H9 (cell line): ENCODE measurements at regions not wholly inside any gene's neighbourhood (a gene's known extent, or its start where the extent isn't known, plus 50 kb on each side); places are given as distances from the start of the nearest gene placed in this dataset.
"Not testable (repeated sequence)": the region's sequence is repeated elsewhere in the genome, so short reads cannot be mapped to it uniquely, and the experiment has no call there.

ENCODE experiments used
- DNase-seq: peaks from one replicate; pipeline ENCODE4 v3.0.0-alpha.2; 2017
- H2AFZ ChIP-seq: one replicate; pipeline ENCODE4 v1.6.1; 2013; ENCODE audit warnings: mild to moderate bottlenecking, low read length, control low read depth, moderate library complexity
- H2AK5ac ChIP-seq: 2 replicates; pipeline ENCODE4 v1.6.1; 2013; ENCODE audit warnings: low read length, control low read depth, mixed read lengths; ENCODE audit not compliant: insufficient read length
- H2BK120ac ChIP-seq: one replicate; pipeline ENCODE4 v1.6.1; 2013; ENCODE audit warnings: low read depth, mild to moderate bottlenecking, low read length, control low read depth, inconsistent platforms; ENCODE audit not compliant: poor library complexity, severe bottlenecking
- H2BK12ac ChIP-seq: 2 replicates; pipeline ENCODE4 v1.6.1; 2013; ENCODE audit warnings: low read length, control low read depth, mixed read lengths, low read depth; ENCODE audit not compliant: insufficient read length
- H2BK15ac ChIP-seq: 2 replicates; pipeline ENCODE4 v1.6.1; 2013; ENCODE audit warnings: low read depth, low read length, control low read depth
- H2BK20ac ChIP-seq: one replicate; pipeline ENCODE4 v1.6.1; 2013; ENCODE audit warnings: low read depth, mild to moderate bottlenecking, low read length, control low read depth, inconsistent platforms; ENCODE audit not compliant: poor library complexity, severe bottlenecking
- H2BK5ac ChIP-seq: 2 replicates; pipeline ENCODE4 v1.6.1; 2013; ENCODE audit warnings: low read length, control low read depth, mixed read lengths; ENCODE audit not compliant: insufficient read length
- H3K14ac ChIP-seq: 2 replicates; pipeline ENCODE4 v1.6.1; 2013; ENCODE audit warnings: low read length, control low read depth; ENCODE audit not compliant: insufficient read depth
- H3K18ac ChIP-seq: 2 replicates; pipeline ENCODE4 v1.6.1; 2013; ENCODE audit warnings: low read depth, mild to moderate bottlenecking, mixed read lengths, low read length, control low read depth; ENCODE audit not compliant: insufficient read length
- H3K23ac ChIP-seq: 2 replicates; pipeline ENCODE4 v1.6.1; 2013; ENCODE audit warnings: low read length, control low read depth, mixed read lengths, low read depth; ENCODE audit not compliant: insufficient read length
- H3K23me2 ChIP-seq: 2 replicates; pipeline ENCODE4 v1.6.1; 2013; ENCODE audit warnings: low read depth, mild to moderate bottlenecking, mixed read lengths, low read length, control low read depth; ENCODE audit not compliant: insufficient read length, poor library complexity, severe bottlenecking
- H3K27ac ChIP-seq: 2 replicates; pipeline ENCODE4 v1.5.1; 2013; ENCODE audit warnings: low read length, control low read depth, mixed read lengths, low read depth; ENCODE audit not compliant: insufficient read length
- H3K27me3 ChIP-seq: 2 replicates; pipeline ENCODE4 v1.6.1; 2013; ENCODE audit warnings: low read length, control low read depth, inconsistent platforms; ENCODE audit not compliant: insufficient read depth
- H3K4ac ChIP-seq: 2 replicates; pipeline ENCODE4 v1.6.1; 2013; ENCODE audit warnings: low read depth, mild to moderate bottlenecking, control low read depth, inconsistent platforms, low read length, moderate library complexity
- H3K4me1 ChIP-seq: 2 replicates; pipeline ENCODE4 v1.6.1; 2013; ENCODE audit warnings: low read length, control low read depth, inconsistent platforms; ENCODE audit not compliant: insufficient read depth
- H3K4me2 ChIP-seq: 2 replicates; pipeline ENCODE4 v1.6.1; 2013; ENCODE audit warnings: low read length, control low read depth, mixed read lengths; ENCODE audit not compliant: insufficient read length, insufficient read depth
- H3K56ac ChIP-seq: 2 replicates; pipeline ENCODE4 v1.6.1; 2013; ENCODE audit warnings: low read depth, mild to moderate bottlenecking, mixed read lengths, low read length, control low read depth; ENCODE audit not compliant: insufficient read length
- H3K79me1 ChIP-seq: 2 replicates; pipeline ENCODE4 v1.6.1; 2013; ENCODE audit warnings: low read depth, mild to moderate bottlenecking, moderate library complexity, low read length, control low read depth, inconsistent platforms; ENCODE audit not compliant: insufficient read depth, poor library complexity, severe bottlenecking
- H3K79me2 ChIP-seq: 2 replicates; pipeline ENCODE4 v1.6.1; 2013; ENCODE audit warnings: low read length, control low read depth, inconsistent platforms; ENCODE audit not compliant: insufficient read depth
- H3K9ac ChIP-seq: 2 replicates; pipeline ENCODE4 v1.6.1; 2013; ENCODE audit warnings: low read length, control low read depth, mixed read lengths; ENCODE audit not compliant: insufficient read length; ENCODE audit errors: extremely low read depth
- H3K9me3 ChIP-seq: one replicate; pipeline ENCODE4 v1.6.1; 2013; ENCODE audit warnings: low read depth, low read length, inconsistent platforms; ENCODE audit not compliant: control insufficient read depth
- H3T11ph ChIP-seq: one replicate; pipeline ENCODE4 v1.6.1; 2013; ENCODE audit warnings: mild to moderate bottlenecking, low read length, control low read depth, inconsistent platforms
- H4K20me1 ChIP-seq: one replicate; pipeline ENCODE4 v1.6.1; 2013; ENCODE audit not compliant: control insufficient read depth, insufficient read length, insufficient read depth
- H4K5ac ChIP-seq: 2 replicates; pipeline ENCODE4 v1.6.1; 2013; ENCODE audit warnings: low read depth, mild to moderate bottlenecking, mixed read lengths, low read length, control low read depth; ENCODE audit not compliant: insufficient read length
- H4K8ac ChIP-seq: replicated peaks from 2 replicates; pipeline ENCODE4 v1.6.1; 2013; ENCODE audit warnings: low read length, control low read depth, mixed read lengths, low read depth; ENCODE audit not compliant: insufficient read length
- H4K91ac ChIP-seq: 2 replicates; pipeline ENCODE4 v1.6.1; 2013; ENCODE audit warnings: low read depth, mild to moderate bottlenecking, moderate library complexity, mixed read lengths, low read length, control low read depth; ENCODE audit not compliant: insufficient read length
- H3K27ac Mint-ChIP-seq, 3 experiments: 2 replicates in 2 of 3; 3 replicates in 1 of 3; pipeline ENCODE4 v1.8.0; 2020 to 2021; ENCODE audit warnings: mixed read lengths in 3 of 3, mild to moderate bottlenecking in 1 of 3, moderate library complexity in 1 of 3
- H3K27me3 Mint-ChIP-seq: 2 replicates; pipeline ENCODE4 v1.8.0; 2021; ENCODE audit warnings: low read depth, mild to moderate bottlenecking, moderate library complexity, mixed read lengths
- H3K36me3 Mint-ChIP-seq, 3 experiments: 2 replicates in 2 of 3; 3 replicates in 1 of 3; pipeline ENCODE4 v1.8.0; 2020 to 2021; ENCODE audit warnings: low read depth in 3 of 3, mixed read lengths in 3 of 3; ENCODE audit not compliant: insufficient read depth in 1 of 3
- H3K4me1 Mint-ChIP-seq, 2 experiments: 2 replicates each; pipeline ENCODE4 v1.8.0; 2020; ENCODE audit warnings: mixed read lengths in 2 of 2
- H3K4me3 Mint-ChIP-seq, 2 experiments: 2 replicates in 1 of 2; 3 replicates in 1 of 2; pipeline ENCODE4 v1.8.0; 2020 to 2021; ENCODE audit warnings: mild to moderate bottlenecking in 2 of 2, mixed read lengths in 2 of 2, moderate library complexity in 1 of 2
- H3K9me3 Mint-ChIP-seq, 2 experiments: 2 replicates in 1 of 2; 3 replicates in 1 of 2; pipeline ENCODE4 v1.8.0; 2020; ENCODE audit warnings: mild to moderate bottlenecking in 2 of 2, mixed read lengths in 2 of 2, moderate library complexity in 1 of 2
- CTCF ChIP-seq: fragments of 200-600 bp; sonication (generic); conservative IDR thresholded peaks from 3 replicates; pipeline ENCODE4 v1.8.0; 2021; ENCODE audit warnings: antibody characterized with exemption, mild to moderate bottlenecking
- WGBS: extraction: QIAGEN DNeasy Blood & Tissue Kit; methylation state at CpG from one replicate; pipeline ENCODE4 v1.1.7; 2013; ENCODE audit warnings: missing lambda C conversion rate, low lambda C conversion rate, mixed read lengths; ENCODE audit not compliant: insufficient read length; ENCODE audit errors: extremely low coverage; 5-methylcytosine and 5-hydroxymethylcytosine counted together

DNA sequence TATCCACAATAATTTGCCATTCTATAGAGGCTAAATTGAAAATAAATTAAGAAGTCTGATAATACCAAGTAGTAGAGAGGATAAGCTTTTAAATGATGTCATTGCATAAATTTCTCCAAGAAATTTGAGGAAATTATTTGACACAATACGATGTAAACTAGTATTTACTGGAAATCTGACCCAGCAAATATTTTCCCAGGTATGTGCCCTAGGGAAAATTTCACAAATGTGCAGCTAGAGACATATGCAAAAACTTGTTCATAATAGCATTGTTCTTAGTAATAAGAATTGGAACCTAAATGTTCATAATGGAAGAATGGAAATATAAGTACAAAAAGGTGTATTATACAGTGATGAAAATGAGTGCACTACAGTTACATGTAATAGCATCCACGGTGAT, 888.8 kb upstream of the SOX11 start:
- Histone ChIP-seq H2AK5ac (no peak overlapping the region), H2BK12ac (no peak overlapping the region), H3K27ac (no peak overlapping the region), H4K20me1 (no peaks in the 10 kb centered on the region), H3K9ac (no peak overlapping the region), H3K56ac (no peak overlapping the region), H3K18ac (no peak overlapping the region), H3T11ph (no peak overlapping the region), H4K91ac (no peak overlapping the region), H3K14ac (no peak overlapping the region), H2BK120ac (no peak overlapping the region), H3K27me3 (no peaks in the 10 kb centered on the region), H3K23me2 (no peaks in the 10 kb centered on the region), H3K79me1 (no peaks in the 10 kb centered on the region), H2BK15ac (no peak overlapping the region), H4K5ac (no peak overlapping the region), H3K23ac (no peak overlapping the region), H3K79me2 (no peaks in the 10 kb centered on the region), H2BK20ac (no peak overlapping the region), H2AFZ (no peak overlapping the region), H4K8ac (no peak overlapping the region), H2BK5ac (no peak overlapping the region), H3K4ac (no peak overlapping the region), H3K9me3 (no peaks in the 10 kb centered on the region), H3K4me1 (no peaks in the 10 kb centered on the region), H3K4me2 (no peak overlapping the region)
- Mint-ChIP-seq H3K4me3 (no peak overlapping the region), H3K27me3 (no peaks in the 10 kb centered on the region), H3K36me3 (no peaks in the 10 kb centered on the region; a peak in 1 of 7 replicates), H3K4me1 (no peaks in the 10 kb centered on the region), H3K9me3 (no peaks in the 10 kb centered on the region), H3K27ac (no peak overlapping the region)
- WGBS = no CpG with 5 or more reads among the region's 2 CpGs
- no peak for DNase-seq
- no peak for TF ChIP-seq CTCF

DNA sequence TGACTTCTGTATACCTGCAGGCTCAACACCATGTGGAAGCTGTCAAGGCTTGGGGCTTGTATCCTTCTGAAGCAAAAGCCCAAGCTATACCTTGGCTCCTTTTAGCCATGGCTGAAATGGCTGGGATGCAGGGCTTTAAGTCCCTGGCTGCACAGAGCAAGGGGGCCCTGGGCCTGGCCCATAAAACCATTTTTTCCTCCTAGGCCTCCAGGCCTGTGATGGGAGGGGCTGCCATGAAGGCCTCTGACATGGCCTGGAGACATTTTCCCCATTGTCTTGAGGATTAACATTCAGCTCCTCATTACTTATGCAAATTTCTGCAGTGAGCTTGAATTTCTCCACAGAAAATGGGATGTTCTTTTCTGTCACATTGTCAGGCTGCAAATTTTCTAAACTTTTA, 878.0 kb upstream of the SOX11 start:
- not testable (repeated sequence) for H3K18ac ChIP-seq

More for the DNA sequence above, 878.0 kb upstream of the SOX11 start:
- not testable (repeated sequence) for H3K14ac ChIP-seq, H3K4me2 ChIP-seq, H3K27me3 Mint-ChIP-seq, H3K9ac ChIP-seq, H2BK15ac ChIP-seq, H2BK20ac ChIP-seq, H3K4me1 Mint-ChIP-seq, H4K20me1 ChIP-seq, DNase-seq, H3K4me3 Mint-ChIP-seq, H3K79me2 ChIP-seq, H3K27ac Mint-ChIP-seq, H2AFZ ChIP-seq, H2BK120ac ChIP-seq, H3K56ac ChIP-seq, H2BK5ac ChIP-seq, H3K4ac ChIP-seq, H3T11ph ChIP-seq, H3K23ac ChIP-seq, H4K91ac ChIP-seq, H3K23me2 ChIP-seq, H2AK5ac ChIP-seq, H4K8ac ChIP-seq, H3K4me1 ChIP-seq, H3K79me1 ChIP-seq, H3K27ac ChIP-seq, H4K5ac ChIP-seq, H2BK12ac ChIP-seq, H3K27me3 ChIP-seq
- peaks cover 16% of the 10 kb centered on the region for H3K9me3 ChIP-seq
- H3K9me3 Mint-ChIP-seq = peaks cover 45 to 46% of the 10 kb centered on the region in 2 experiments
- H3K36me3 Mint-ChIP-seq = peaks cover 9 to 29% (median 29%) of the 10 kb centered on the region in 3 experiments
